Right kidney (tissue), 1 donor: ENCODE measurements at regions not wholly inside any gene's neighbourhood (a gene's known extent, or its start where the extent isn't known, plus 50 kb on each side); places are given as distances from the start of the nearest gene placed in this dataset.

Source experiments
- DNase-seq: peaks from one replicate; pipeline ENCODE4 v3.0.0-alpha.2; 2016

DNA sequence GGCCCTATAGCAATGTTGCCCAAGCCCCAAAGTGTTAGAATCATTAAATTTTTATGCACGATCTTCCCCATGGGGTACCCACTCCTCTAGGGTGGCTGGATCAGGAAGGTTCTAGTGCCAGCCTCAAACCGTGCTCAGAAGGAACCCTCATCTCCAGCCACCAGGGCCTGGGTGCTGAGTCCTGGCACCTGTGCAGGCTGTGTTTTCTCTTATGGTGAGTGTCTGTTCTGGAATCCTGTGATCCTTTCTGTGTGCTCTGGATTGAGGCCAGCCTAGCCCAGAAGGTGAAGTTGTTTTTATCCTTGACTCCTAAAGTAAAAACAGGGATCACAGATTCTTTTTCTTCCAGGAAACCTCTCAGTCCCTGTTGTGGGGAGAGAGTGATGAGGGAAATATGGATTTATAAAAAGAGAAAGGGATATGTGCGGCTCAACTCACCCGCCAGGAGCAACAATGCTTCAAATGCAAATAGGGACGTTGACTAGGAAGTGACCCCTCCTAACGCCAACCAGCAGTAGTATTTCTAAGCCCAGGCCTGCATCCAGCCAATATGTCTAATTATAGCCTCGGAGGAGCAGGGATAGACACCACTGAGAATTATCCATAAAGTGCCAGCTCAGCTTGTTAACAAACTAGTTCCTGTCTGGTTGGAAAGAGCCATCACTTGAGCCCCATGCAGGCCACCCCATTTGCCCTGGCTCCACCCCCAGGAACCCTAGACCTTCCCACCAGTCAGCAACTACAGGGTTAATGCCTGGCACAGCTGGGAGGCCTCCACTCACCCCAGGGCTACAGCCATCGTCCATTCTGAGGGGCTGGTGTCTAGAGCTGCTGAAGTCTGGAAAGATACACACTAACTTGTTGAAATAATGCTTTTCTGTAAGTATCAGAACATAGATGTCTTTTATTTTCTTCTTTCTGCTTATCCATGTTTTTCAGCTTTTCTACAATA, 513.5 kb upstream of the PROK2 start:
- no peak for DNase-seq

DNA sequence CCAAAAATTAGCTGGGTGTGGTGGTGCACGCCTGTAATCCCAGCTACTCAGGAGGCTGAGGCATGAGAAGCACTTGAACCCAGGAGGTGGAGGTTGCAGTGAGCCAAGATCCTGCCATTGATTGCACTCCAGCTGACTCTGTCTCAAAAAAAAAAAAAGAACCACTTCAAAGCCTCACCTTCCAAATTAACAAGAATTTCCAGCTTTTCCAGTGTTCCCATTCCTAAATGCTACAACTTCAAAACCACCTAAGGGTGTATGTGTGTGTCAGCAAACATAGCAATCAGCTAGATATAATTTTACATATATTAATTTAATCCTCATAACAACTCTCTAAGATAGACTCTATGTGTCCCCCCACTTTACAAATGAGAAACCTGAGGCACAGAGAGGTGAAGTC, 512.5 kb upstream of the PROK2 start:
- no peak for DNase-seq

DNA sequence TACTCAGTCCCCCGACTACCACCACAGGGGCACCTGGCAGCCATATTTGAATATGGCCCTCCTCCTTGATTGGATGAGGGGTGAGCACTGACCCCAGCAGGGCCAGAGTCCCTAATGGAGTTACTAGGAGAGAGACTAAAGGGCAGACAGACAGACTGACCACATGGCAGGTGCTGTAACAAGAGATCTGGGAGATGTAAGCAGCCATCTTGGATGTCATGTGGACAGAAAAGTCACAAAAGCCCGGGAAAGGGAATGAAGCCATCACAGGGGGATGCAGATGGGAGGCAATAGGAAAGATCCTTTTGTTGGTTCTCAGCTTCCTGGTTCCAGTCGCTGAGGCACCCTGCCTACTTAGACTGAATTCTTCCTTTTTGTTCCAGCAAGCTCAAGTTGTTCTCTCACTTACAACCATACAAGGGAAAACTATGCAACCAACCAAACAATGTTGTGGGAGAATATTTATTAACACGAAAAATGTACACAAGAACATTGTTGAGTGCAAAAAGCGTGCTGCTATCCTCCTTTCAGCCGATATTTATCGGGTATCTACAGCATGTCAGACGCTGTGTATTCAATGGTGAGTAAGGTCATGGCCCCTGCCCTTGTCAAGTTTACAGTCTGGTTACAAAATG, 511.6 kb upstream of the PROK2 start:
- DNase-seq, result no peak

DNA sequence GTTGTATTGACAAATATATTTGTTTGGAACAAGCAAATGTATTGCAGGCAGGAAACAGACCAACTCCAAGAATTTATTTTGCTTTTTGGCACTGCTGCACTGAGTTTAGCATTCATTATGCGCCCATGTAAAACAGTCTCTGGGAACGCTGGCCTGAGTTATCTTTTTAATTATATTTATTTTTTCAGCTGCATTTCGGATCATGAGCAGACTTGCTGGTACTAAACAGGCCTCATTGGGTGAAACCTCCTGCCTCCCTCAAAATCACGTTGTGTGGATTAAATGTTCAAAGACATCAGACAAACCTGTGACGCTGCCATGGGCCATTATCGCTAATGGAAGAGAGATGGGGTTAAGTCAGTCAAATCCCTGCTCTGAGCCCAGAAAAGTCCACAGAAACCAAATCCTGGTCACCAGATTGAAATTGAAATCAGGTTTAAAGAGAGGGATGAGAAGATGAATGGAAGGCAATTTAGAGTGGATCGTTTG, 511.1 kb upstream of the PROK2 start:
- DNase-seq, result no peak

DNA sequence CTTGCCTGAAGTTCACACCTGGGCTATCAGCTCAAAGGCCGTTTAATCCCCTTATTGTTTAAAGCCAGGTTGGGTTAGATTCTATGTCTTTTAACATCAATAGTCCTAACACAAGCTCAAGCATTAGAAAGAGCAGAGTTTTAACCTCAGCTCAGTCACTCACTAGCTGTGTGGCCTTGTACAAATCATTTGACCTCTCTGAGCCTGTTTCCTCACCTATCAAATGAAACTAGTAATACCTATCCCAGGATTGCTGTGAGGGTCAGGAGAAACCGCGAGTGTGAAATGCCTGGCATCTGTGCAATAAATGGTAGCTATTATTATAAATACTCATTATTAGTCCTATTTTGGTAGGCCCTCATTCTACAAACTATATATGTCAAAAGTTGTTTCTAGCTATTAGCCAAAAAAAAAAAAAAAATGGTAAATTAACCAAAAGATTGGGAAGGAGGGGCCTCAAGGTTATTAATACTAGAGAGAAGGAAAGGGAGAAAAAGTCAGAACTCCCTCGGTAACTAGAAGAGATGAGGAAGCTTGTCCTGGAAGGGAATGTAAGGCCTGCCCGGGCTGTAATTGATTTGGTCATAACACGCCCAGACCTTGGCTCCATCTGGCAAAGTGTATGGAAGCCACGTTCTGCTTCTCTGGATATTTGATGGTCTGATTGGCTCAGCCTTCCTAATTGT, 510.5 kb upstream of the PROK2 start:
- no peak for DNase-seq

DNA sequence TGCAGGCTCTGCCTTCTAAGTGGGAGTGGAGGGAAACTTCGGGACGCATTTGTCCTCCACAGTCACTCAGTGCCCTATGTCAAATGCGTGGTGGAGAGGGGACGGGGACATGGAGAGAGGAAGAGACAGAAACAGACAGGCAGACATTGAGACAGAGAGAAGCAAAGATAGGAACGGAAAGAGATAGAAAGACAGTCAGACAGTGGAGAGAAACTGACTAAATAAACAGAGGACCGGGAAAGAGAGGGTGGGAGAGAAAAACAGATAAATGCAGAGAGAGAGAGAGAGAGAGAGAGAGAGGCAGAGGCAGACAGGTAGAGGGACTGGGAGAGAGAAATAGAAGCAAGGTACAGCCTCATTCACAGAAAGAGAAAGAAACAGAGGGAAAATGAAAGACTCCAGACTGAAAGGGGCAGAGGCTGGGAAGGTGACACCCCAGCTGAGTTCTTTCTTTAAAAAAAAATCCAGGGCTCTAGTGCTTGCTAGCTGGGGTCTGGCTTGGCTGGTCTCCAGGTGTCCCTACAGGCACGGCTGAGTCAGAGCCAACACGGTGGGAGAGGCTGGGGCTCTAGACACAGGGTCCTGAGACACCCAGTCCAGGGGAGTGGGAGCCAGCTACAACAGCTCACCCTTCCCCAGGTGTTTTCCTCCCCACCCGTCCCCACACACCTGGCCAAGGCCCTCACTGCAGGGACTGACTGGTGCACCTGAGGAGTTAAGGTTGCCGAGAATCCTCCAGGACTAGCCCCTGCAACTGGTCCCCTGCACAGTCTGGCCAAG, 506.1 kb upstream of the PROK2 start:
- DNase-seq, result no peak

DNA sequence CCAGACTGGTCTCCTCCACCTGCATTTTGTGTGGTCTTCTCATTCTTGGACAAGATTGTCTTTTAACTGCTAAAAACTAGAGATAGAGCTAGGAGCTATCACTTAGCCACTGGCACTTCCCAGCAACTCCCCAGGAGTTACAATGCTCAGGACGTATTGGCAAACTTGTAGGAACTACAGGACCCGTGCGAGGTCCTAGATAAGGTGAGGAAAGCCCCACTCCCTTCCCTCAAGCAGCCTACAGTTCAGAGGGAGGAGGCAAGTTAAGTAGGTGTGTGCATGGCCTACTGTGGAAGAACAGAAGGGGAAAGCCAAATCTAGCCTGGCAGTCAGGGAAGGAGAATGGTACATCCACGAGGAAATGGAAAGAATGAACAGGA, 504.7 kb upstream of the PROK2 start:
- no peak for DNase-seq

DNA sequence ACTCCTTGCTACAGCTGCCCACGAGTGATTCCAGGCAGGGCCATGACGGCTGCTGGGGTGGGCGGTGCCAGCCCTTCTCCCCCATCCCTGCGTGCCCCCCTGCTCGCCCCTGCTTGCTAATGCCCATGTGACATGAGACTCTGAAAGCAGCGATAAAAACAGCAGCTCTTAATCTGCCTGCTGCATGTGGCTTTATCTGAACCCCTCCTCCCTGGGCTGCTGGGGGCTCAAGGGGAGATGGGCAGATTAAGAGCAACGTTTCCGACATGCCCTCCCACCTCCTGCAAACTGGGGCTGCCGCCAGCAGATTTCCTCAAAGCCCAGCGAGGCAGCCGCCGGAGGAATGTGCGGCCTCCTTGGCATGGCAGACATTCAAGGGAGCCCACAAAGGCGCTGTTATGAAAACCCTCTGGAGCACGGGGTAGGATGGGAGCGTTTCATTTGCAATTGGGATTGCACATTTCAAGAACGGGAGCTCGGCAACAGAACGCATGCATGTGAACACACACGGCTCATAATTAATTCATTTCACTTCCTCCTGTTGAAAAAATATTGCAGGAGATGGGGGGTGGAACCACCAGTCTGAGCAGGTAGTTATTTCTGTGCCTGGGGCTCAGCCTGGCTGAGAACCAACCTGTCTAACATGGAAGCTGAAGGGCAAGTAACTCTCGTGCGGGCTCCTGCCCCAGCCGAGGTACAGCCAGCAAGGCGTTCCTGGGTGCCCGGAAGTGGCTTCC, 504.2 kb upstream of the PROK2 start:
- peak; percentile 52 for DNase-seq

DNA sequence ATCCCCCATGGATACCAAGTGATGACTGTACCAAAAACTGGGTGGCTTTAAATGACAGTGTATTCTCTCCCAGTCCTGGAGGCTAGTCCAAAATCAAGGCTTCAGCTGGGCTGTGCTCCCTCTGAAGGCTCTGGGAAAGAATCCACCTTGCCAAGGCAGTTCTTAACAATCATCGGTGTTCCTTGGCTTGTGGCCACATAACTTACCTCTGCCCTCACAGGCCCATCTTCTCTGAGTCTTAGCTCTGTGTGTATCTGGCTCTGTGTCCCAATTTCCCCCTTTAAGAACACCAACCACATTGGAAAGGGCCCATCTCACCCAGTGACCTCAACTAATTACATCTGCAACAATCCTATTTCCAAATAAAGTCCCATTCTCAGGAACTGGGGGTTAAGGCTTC, 503.0 kb upstream of the PROK2 start:
- no peak for DNase-seq

DNA sequence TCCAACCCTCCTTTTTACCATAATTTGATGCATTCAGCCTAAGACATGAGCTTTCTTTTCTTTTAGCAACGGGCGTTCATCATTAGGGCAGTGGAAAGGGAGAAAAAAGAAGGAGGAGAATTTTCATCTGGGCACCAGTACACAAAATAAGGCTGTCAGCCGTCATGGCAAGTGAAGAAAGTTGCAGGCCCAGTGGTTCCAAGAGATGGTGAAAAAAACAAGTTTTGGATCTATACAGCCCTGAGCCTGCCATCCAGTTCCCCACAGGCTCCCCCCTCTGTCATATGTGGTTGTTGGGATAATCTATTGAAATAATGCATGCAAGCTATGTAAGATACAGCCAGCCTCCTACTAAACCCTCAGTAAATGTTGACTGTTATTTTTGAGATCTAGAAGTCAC, 500.6 kb upstream of the PROK2 start:
- DNase-seq, result no peak

DNA sequence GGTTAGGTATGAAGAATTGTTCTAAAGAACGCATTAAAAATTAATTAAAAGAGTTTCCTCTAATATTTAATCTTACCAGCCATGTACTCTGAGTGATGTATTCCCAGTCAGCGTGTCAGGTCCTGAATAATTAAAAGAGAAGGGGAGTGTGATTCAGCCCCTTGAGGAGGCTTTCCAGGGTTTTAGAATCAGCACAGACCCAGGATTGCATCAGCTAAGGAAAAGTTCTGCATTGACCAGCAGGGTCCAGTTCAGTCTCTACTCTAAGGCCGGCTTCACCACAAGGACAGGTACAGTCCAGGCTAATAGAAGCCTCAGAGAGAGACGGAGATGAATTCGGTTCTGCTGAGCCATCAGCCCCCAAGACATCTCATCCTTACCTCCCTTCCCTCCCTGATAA, 499.5 kb upstream of the PROK2 start:
- no peak for DNase-seq

DNA sequence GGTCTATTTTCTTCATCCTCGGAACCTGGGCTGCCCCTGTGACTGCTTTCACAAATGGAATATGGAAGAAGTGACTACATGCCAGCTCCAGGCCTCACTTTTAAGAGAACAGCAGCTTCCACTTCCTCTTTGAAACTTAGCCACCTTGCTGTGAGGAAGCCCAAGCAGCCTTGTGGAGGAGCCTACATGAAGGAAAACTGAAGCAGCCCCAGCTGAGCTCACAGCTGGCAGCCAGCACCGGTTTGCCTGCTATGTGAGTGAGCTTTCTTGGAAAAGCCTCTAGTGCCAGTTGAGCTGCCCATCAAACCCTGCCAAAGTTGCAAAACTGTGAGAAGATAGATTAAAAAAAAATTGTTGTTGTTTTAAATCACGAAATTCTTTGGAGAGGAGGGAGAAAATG, 498.0 kb upstream of the PROK2 start:
- no peak for DNase-seq

DNA sequence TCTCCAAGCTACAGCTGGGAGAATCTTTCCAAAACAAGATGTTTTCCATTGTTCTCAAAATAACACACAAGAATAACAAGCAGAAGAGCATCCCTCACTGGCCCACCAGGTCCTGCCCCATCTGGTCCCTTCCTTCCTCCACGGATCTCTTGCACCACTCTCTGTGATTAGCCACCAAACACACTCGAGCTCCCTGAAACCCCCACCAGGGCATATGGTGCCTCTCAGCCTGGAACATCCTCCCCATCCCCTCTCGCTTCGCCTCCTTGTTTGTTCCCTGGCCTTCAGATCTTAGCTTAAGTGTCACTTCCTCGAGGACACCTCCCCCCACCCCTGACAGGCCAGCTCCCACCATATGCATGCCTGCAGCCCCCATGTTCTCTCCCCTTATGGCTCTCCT, 496.6 kb upstream of the PROK2 start:
- no peak for DNase-seq

DNA sequence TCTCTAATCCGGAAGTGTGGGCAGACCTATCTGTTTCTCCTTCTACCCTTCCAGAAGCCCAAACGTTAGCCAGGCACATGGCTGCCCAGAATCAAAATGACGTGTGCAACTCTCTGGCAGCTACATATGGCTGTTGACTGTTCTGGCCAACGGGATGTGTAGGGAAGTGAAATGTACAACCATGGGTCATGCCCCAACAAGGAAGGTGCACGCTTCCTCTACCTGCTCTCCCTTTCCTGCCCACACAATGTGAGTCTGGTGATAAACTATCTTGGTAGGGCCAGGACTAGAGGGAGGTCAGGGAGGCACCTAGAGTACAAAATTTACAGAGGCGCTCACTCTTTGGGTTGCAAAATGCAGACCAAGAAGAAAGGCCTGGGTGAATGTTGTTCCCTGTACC, 495.9 kb upstream of the PROK2 start:
- no peak for DNase-seq

DNA sequence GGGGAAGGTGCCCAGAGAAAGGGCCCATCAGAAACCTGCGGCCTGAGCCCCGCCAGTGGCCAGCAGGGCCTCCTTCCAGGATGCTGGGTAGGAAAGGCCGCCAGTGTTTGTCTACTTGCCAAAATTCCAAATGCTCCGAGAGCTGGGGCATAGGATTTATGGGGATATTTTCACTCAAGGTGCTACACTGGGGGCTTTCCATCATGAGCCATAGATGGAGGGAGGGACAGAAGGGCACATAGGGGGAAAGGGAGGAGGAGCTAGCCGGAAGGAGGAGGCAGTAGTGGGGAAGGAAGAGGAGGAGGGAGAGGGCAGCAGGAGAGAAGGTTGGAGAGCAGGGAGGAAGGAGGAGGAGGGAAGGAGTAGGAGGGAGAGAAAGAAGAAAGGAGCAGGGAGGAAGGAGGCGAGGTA, 494.7 kb upstream of the PROK2 start:
- DNase-seq, result peak; percentile 32

DNA sequence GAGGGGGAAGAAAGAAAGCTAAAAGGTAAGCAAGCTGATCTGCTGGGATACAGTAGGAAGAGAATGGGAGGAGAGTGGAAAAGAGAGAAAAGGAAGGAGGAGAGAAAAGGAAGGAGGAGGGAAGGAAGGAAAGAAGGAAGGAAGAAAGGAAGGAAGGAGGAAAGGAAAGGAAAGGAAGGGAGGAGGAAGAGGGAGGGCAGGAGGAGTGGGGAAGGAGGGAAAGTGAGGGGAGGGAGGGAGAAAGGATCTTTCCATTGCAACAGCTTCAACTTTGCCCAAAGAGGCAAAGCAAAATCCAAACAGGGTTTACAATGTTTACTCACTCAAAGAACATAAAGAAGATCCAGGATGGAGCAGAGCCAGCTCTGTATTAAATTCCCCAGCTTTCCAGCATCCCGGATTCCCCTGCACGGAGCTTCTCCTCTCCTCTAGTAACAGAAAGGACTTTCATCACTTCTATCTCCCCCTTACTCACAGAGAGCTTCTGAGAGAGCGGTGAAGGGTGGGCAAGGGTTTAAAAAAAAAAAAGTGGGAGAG, 494.2 kb upstream of the PROK2 start:
- no peak for DNase-seq

DNA sequence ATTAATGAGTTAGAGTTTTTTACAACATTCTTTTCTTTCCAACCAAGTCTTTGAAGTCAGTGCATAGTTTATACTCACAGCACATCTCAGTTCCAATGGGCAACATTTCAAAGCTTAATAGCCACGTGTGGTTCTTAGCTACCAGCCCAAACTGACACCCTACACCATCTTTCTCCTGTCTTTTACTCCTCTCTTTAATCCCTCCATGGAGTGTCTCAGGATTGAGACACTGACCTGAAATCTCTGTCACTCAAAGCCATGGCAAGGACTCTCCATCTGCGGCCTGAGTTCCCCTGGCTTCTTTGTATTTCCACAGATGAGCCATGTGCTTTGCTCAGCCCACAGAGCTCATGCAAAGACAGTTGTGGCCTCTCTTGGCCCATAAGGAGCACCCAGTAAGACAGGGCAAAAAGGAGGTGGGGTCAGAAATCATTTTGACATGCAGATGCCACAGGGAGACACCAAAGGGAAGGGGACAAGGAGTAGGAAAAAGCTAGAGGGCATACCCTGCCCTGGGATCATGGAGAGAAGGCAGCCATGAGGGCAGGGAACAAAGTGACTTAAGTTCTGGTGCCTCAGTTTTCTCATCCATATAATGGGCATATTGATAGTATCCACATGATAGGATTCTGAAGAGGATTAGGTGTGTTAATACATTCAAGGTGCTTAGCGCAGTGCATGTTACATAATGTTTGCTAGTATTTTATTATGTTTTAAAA, 493.6 kb upstream of the PROK2 start:
- DNase-seq, result no peak

DNA sequence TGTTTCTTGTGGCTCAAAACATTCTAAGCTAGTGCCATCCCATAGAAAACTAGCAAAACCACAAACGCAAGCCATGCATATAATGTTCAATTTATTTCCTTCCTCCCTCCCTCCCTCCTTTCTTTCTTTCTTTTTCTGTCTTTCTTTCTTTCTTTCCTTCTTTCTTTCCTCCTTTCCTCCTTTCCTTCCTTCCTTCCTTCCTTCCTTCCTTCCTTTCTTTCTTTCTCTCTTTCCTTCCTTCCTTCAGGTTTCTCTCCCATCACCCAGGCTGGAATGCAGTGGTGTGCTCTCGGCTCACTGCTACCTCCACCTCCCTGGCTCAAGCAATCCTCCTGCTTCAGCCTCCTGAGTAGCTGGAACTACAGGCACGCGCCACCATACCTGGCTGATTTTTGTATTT, 492.8 kb upstream of the PROK2 start:
- DNase-seq, result no peak

DNA sequence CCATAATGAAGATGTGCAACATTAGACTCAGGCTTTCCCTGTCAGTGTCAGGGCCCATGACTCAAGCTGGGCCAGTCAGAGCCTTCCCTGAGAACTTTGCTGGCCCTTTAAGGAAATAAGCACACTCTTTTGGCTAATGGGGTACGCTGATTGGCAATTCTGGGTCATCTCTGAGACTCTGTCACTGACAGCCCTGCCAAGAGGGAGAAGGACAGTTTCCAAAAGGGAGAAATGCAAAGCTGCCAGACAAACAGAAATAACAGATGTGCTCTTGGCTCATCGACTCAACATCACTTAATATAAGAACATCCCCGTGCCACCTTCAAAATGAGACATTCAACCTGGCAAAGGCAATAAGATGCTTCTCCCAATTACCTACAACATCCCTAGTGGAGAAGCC, 491.9 kb upstream of the PROK2 start:
- no peak for DNase-seq

DNA sequence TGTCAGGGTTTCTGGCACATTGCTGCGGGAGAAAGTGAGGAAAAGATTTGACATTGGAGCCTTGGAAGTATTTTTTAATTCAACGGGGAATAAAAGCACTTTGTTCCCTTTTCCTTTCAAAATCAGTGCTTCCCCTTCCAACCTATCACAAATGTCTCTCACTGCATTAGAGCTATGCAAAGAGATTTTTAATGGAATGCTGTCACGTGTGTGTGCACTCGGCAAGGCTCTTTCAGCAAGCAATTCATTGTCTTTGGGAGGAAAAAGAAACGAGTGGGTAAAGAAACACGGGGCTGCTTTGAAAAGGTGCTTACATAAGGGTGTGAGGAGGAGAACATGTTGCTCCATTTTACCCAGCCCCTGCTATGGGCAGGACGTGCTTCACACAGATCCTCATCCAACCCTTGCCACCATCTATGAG, 490.4 kb upstream of the PROK2 start:
- no peak for DNase-seq
